Choroid plexus epithelial cell (primary cell): ENCODE measurements at regions not wholly inside any gene's neighbourhood (a gene's known extent, or its start where the extent isn't known, plus 50 kb on each side); places are given as distances from the start of the nearest gene placed in this dataset.
"Not testable (repeated sequence)": the region's sequence is repeated elsewhere in the genome, so short reads cannot be mapped to it uniquely, and the experiment has no call there.

Source experiments
- DNase-seq: peaks from one replicate; pipeline ENCODE4 v3.0.0-alpha.2; 2010; ENCODE audit warnings: low read depth
- H3K4me3 ChIP-seq: 2 replicates; pipeline ENCODE4 v1.5.1; 2011; ENCODE audit warnings: low read depth, mild to moderate bottlenecking, control low read depth, low read length, moderate library complexity
- TF ChIP-seq, protein P1 (sequence below): conservative IDR thresholded peaks from 2 replicates; pipeline ENCODE4 v1.5.1; 2011; ENCODE audit warnings: low read depth, mild to moderate bottlenecking, control low read depth, inconsistent platforms, low read length, moderate library complexity

- TF ChIP-seq, protein P1, sequence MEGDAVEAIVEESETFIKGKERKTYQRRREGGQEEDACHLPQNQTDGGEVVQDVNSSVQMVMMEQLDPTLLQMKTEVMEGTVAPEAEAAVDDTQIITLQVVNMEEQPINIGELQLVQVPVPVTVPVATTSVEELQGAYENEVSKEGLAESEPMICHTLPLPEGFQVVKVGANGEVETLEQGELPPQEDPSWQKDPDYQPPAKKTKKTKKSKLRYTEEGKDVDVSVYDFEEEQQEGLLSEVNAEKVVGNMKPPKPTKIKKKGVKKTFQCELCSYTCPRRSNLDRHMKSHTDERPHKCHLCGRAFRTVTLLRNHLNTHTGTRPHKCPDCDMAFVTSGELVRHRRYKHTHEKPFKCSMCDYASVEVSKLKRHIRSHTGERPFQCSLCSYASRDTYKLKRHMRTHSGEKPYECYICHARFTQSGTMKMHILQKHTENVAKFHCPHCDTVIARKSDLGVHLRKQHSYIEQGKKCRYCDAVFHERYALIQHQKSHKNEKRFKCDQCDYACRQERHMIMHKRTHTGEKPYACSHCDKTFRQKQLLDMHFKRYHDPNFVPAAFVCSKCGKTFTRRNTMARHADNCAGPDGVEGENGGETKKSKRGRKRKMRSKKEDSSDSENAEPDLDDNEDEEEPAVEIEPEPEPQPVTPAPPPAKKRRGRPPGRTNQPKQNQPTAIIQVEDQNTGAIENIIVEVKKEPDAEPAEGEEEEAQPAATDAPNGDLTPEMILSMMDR: no peak
- no peak overlapping the region for H3K4me3 ChIP-seq
- DNase-seq: no peak
Measured at GRCh38 chr16:61465285-61465684, 571.0 kb downstream of the CDH8 start.

- H3K4me3 ChIP-seq: no peak overlapping the region
- TF ChIP-seq, protein P1: no peak
- DNase-seq: no peak
Measured at GRCh38 chr16:61460020-61460419, 576.2 kb downstream of the CDH8 start.

- H3K4me3 ChIP-seq: no peak overlapping the region
- peak; percentile 1 for DNase-seq
- TF ChIP-seq, protein P1: no peak
Measured at GRCh38 chr16:61435346-61435745, 600.9 kb downstream of the CDH8 start.

DNA sequence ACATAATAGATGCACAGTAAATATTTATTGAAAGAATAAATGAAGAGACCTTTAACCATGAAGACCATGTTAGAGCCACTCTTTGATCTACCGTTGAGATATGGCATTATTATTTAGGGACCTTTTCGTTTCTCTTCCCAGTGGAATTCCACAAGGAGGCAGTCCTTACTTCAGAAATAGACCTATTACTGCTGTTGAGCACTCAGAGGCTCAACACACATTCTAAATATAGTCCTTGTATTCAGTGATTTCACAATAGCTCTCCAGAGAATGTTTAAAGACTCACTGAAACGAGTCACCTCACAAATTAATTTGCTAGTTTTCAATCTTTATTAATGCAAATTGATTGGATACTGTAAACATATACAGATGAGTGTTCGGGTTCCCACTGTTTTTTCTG, 603.8 kb downstream of the CDH8 start:
- H3K4me3 ChIP-seq: no peak overlapping the region
- TF ChIP-seq, protein P1: no peak
- peak; percentile 7 for DNase-seq

GRCh38 chr16:61421111-61421510, 615.1 kb downstream of the CDH8 start:
- TF ChIP-seq, protein P1: no peak
- no peak overlapping the region for H3K4me3 ChIP-seq
- no peak for DNase-seq

- no peak for DNase-seq
- TF ChIP-seq, protein P1: no peak
- no peak overlapping the region for H3K4me3 ChIP-seq
Measured at GRCh38 chr16:61419791-61420190, 616.4 kb downstream of the CDH8 start.

- DNase-seq, H3K4me3 ChIP-seq: not testable (repeated sequence)
Measured at GRCh38 chr16:61418802-61419201, 617.4 kb downstream of the CDH8 start.

GRCh38 chr16:61415126-61415525, 621.1 kb downstream of the CDH8 start:
- no peak overlapping the region for H3K4me3 ChIP-seq
- no peak for DNase-seq
- TF ChIP-seq, protein P1: no peak
